T-helper 1 cell treated with Interleukin-12 subunit alpha and Interleukin-12 subunit beta and Interleukin-4 antibody, amounts not matched to agents 30 ng/mL and 1 ng/mL, for 36 hours (primary cell): ENCODE measurements at regions not wholly inside any gene's neighbourhood (a gene's known extent, or its start where the extent isn't known, plus 50 kb on each side); places are given as distances from the start of the nearest gene placed in this dataset.

ENCODE experiments used
- intact Hi-C: fragments of 100-400 bp; cut with micrococcal nuclease; formaldehyde crosslinking; loops from one replicate; pipeline ENCODE4 v1.15.1; 2024

DNA sequence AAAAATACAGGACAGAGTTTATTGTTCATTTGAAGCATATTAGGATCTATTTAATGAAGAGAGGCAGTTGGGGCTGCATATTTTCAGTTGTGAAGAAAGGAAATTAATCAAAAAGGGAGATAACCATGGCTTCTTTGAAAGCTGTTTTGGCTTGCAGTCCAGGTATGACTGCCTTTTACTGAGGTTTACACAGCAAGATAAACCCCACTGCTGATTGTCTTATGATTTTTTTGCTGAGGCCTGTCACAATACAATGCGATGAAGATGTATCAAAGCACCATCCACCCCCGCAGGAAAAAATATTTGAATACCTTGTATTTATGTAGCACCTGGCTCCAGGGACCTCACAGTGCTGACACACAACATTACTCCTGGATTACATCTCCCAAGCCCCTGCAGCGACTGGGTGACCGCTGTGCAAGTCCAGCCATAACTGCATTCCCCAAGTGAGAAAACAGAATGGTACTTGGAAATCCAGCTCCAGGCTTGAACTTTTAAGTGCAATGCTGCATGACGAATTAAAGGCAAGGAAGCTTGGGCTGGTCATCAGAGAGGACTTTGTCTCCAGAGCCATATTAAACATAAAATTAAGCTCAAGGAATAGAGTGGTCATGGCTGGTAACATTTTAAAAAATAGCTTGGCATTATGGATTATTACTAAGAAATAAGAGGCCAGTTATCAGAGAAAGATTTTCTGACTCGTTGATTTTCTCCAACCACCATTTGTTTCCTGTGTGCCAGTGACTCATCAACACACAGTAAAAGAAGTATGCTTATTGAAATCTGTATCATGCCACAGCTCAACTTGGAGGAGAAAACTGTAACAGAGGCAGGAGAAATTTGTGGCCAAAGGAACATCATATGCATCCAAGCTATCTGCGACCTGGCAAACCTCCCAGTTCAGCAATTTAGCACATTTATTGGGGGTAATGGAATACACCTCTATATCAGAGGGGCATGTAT is 374.2 kb downstream of the MAN2A1 start:
- intact Hi-C loops: no loop called here

DNA sequence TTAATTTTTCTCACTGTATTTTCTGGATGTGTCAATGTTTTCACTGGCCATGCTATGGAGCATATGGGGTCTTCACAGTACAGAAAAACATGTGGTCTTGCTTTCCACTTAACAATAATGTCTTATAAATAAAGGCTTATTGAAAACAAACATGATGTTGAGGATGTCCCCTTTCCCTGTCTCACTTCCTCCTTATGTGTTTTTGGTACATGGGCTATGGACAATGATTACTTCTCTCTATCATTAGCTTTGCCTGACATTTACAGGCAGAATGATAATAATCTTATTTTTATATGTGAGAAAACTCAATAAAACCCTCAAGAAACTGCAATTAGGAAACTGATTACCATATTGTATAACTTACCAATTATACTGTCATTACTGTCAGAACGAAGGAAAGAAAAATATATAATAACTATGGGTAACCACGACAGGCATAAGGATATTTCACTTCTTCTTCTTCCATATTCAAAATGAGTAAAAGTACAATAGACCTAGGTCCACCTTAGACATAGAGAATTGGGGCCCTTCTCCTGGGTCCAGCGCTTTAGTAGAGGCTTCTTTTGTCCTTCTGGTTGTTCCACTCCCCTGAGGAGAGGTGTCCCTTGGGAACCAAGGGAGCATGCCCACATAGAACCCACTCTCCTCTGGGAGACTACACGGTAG is 375.0 kb downstream of the MAN2A1 start:
- intact Hi-C loops: no loop called here

DNA sequence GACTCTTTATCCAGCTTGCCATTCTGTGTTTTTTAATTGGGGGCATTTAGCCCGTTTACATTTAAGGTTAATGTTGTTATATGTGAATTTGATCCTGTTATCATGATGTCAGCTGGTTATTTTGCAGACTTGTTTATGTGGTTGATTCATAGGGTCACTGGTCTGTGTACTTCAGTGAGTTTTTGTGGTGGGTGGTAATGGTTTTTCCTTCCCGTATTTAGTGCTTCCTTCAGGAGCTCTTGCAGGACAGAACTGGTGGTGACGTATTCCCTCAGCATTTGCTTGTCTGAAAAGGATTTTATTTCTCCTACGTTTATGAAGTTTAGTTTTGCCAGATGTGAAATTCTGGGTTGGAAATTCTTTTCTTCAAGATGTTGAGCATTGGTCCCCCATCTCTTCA is 381.1 kb downstream of the MAN2A1 start:
- intact Hi-C loops: no loop called here

DNA sequence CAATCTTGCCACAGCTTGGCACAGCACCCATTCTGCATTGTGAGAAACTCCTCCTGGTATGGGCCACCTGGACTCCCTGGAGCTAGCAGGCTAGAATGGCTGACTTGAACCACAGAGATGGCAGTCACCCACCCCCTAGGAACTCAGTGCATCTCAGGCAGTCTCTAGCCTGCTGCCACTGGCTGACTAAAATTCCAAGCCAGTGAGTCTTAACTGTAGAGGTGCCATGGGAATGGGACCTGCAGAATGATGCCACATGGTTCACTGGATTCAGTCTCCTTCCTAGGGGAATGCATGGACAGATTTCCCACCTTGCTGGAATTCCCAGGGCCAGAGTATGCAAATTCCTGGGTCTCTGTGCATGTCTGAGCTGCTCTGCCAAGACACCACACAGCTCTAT is 382.9 kb downstream of the MAN2A1 start:
- intact Hi-C loops: no loop called here

DNA sequence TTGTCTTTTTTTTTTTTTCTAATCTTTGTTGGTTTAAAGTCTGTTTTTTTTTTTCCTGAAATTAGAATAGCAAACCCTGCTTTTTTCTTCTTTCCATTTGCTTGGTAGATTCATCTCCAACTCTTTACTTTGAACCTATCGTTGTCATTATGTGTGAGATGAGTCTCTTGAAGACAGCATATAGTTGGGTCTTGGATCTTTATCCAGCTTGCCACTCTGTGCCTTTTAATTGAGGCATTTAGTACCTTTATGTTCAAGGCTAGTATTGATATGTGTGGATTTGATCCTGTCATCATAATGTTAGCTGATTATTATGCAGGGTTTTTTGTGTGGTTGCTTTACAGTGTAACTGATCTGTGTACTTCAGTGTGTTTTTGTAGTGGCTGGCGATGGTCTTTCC is 383.8 kb downstream of the MAN2A1 start:
- intact Hi-C loops: no loop called here

DNA sequence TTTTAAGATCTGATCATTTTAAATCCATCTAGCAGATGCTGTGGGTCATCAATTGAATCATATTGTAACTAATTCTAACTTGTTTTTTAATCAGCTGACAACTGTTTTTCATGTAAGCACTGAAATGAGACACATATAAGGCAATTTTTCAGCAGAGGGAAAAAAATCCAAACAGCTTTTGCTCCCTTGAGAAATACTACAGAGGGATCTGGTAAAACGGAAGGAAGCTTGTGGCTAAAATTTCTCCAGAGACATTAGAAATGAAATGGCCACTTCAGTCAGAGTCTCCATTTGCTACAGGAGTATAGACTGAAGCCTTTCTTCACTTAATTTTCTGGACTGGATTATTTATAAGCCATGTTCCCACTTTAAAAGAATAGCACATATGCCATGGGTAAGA is 385.9 kb downstream of the MAN2A1 start:
- intact Hi-C loops: no loop called here

DNA sequence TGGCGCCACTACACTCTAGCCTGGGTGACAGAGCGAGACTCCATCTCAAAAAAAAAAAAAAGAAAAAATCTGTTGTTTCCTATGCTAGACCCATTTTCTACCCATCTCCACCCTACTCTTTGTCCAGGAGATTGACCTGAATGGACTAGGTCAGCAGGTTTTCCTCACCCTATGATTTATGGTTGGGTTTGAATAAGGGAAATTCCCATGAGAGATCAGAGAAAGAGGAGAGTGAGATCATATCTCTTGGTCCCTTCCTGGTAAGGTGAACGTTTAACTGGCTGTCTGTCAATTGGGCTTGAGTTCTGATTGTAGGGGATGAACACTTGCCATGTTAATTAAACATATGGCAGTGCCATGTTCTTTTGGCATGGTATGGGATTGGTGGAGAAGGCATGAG is 387.4 kb downstream of the MAN2A1 start:
- intact Hi-C loops: no loop called here

DNA sequence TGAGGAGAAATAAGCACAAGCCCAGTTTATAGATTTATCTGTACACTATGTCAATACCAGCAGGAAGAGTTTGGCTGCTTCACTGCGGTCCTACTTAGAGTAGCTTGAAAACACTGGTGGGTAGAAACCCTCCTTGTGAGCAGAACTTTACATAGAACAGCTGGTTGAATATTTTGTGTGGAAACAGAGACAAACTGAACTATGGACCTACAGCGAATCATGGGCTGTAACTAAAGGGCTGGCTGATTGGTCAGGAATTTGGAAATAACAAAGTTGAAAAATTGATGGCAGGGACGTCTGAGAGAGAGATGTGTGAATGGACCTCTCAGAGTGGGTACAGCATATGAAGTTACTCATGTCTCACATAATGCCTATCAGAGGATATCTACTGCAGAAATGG is 392.5 kb downstream of the MAN2A1 start:
- intact Hi-C loops: loop anchor here (10.0 kb wide), 3 partner anchors 667 to 1337 kb away; partner anchors contain the start of gene FER

DNA sequence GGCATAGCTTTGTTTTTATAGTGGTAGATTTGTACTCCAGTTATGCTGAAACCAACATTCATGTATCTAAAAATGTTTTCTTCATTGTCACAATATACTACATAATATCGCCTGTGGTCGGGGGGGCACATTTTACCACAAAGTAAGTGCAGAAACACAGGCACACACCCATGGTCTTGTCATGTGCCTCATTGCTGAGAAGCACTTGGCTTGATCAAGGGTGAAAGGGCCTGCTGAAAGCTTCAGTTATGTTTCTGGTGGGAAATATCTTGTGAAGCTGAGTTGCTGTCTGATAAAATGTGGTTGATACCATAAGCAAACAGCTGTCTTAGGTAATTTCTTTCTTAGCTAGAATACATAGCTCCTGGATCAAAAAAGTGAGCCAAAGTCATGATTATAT is 393.1 kb downstream of the MAN2A1 start:
- intact Hi-C loops: loop anchor here (10.0 kb wide), 3 partner anchors 668 to 1338 kb away; partner anchors contain the start of gene FER

DNA sequence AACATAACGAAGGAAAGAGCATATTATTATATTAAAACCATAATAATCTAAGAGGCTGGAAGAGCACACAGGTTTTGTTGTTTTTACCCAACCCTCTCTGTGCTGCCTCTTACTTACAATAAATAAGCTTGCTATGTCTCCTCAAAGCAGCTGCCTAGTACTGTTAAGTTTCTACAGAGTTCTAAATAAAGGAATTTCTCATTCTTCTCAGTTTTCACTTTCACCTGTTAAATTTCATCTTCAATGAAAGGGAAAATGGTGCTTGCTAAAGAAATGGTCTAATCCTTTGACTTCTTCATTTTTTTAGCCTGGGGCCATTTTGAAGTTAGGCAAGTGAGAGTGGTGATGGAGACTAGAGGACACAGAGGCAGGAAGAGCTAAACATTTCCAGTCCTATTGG is 396.1 kb downstream of the MAN2A1 start:
- intact Hi-C loops: loop anchor here (2.0 to 10.0 kb wide), 7 partner anchors 21 to 1341 kb away; partner anchors contain the start of gene FER

DNA sequence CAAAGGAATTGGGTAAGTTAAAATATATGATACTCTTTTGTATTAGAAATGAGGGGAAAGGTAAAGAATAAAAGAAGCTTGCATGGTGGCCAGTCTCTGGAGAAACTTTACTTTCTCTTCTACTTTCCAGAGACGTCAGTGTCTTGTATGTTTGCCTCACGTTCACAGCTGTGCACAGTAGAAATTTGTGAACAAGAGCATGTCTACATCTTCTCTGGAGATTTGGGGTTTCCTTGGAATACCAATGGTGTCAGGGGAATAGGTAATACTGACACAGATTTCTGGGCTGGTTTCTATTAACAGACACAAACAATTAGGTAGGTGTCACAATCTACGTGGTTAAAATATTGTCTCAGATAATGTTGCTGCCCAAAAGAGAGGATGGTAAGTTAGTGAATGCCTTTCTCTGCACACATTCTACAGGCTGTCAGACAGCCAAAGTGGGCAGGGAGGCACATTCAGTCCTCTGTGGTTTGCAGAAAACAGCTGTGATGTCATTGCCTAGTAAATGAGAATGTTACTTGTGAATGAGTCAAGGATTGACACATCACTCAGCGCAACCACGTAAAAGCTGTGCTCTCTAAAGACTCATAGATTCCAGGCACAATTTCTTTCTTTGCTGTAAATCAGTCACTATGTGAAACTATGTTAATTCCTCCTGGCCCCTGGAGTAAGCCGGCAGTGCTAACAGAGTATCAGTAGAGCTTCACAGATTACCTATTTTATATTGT is 397.1 kb downstream of the MAN2A1 start:
- intact Hi-C loops: loop anchor here (1.0 to 10.0 kb wide), 9 partner anchors 20 to 1342 kb away; partner anchors contain the start of genes FER and MAN2A1

DNA sequence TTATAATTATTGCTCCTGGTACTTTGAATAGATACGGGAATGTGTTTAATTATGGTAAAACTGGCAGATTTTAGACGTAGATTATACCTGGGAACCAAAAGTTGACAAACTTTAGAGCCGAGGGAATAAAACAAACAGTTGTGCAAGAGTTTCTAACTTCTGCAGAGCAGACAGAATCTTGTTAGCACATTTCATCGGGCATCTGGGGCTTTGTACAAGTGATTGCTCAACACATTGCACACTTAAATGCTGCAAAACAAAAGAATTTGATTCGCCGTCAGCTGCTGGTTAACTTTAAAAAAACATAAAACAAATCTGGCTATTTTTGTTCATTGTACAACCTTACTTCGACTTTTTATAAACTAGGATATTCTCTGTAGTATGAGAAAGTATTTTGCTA is 398.1 kb downstream of the MAN2A1 start:
- intact Hi-C loops: loop anchor here (1.0 to 10.0 kb wide), 9 partner anchors 19 to 1343 kb away; partner anchors contain the start of genes FER and MAN2A1

DNA sequence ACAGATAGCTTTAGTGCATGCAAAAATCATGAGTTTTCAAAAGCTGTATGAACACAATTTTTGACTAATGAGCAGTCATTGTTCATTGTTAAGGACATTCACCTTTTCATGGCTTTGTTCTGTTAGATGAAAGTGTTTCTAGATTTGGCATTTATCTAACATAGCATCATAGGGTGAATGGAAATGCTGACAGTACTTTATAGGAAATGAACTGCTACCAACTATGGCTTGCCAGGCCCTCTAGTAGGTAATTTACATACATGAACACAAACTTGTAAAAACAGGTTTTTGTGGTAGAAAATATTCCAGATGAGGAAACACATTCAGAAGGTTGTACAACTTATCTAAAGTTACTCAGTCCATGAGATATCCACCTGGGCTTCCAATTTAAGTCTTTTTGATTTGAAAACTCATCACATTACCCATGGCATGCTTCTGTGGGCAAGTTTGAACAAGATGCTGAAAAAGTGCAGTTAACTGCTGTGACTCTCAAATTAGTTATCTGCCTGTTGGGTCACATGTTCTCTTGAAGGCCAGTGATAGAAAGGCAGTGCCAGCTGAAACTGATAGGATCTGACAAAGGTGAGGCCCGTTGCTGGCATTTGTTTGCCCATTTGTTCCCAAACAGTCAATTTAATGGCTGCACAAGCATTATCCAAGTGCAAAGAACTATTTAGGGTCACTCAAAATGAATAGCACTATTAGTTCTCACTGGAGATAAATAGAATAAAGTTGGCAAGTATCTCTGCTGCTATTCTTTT is 399.1 kb downstream of the MAN2A1 start:
- intact Hi-C loops: loop anchor here (5.0 to 10.0 kb wide), 6 partner anchors 167 to 1344 kb away; partner anchors contain the start of gene FER

DNA sequence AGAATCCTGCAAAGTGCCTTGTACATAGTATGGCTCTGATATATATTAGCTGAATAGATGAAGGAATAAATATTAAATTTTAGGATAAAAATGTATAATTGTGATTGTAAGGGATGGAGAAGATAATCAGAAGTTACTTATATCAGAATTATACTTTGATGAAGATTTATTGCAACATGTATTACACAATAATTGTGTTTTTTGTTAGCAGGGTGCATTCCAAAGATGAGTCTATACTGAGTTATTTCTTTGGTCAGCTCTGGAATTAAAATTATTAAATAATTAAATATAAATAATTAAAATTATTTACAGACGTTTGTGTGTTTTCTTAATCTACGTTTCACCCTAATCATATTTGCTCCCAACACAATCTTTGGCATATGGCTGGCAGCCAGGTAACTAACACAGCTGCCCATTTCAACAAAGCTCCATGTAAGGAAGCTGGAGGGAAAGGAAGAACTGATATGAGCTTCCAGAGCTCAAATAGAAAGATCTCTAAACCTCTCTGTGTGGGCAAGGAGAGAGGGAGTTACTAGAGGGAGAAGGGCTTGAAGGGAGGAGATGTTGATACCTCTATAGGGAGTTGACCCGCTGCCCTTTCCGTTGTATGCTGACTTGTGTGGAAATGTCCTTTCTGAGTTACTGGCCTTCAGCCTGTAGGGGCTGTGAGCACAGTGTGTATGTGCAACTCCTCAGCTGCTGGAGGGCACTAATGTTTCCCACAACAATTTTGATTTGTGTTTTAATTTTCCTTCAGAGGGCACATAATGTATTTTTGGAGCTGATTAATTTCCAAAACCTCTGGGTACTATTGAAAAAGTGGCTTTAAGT is 403.4 kb downstream of the MAN2A1 start:
- intact Hi-C loops: no loop called here

DNA sequence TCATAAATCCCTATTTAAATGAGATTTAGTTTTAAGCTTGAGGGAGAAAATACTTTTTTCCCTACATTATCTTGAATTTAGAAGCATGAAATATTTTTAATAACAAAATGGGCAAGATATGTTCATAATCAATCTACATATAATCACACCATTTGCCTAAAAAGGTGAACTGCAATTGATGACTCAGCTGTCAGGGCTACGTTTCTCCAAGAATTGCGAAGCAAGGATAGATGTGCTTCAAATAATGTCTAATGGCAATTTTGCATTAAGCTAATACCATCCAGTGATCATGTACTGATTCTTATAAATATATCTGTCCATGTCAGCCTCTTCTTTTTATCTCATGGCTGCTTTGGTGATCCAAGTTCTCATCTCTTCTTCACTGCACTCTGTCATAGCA is 404.4 kb downstream of the MAN2A1 start:
- intact Hi-C loops: no loop called here

DNA sequence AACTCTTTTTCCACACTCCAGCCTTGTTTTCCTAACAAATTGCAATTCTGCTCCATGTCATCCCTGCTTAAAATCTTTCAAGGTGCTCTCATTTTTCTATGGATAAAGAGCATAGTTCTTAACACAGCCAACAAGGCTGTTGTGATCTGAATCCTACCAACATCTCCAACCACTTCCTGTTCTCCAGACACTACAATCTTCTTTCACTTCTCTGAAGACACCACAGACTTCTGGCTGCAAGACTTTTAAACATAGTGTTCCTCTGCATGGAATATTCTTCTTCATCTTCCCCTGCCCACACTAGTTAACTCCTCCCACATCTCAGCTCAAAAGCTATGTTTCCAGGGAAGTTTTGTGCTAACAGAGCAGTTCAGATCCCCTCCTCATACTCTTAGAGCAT is 404.8 kb downstream of the MAN2A1 start:
- intact Hi-C loops: no loop called here

DNA sequence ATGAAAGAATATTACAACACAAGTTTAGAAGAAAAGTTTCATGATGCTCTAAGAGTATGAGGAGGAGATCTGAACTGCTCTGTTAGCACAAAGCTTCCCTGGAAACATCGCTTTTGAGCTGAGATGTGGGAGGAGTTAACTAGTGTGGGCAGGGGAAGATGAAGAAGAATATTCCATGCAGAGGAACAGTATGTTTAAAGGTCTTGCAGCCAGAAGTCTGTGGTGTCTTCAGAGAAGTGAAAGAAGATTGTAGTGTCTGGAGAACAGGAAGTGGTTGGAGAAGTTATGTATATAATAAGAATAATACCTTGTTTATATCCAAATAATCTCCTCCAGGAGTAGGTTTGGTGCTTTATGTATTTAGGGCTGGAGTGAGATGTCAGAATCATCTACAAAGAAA is 406.7 kb downstream of the MAN2A1 start:
- intact Hi-C loops: no loop called here

DNA sequence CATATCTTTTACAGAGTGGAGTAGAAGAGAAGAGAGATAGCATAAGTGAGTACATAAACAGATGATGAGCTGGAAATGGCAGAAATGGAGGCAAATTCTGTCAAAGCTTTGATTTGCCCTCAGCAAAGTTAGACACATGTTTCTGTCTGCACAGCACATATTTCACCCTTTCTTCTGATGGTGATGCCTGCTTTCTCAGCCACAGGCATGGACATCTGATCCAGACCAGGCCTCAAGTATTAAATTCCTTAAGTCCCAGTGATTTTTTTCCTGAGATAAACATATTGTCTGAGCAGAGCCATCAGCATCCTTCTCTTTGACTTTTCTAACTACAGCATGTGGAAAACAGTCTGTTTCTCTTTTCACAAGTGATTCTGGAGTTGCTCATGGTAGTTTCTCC is 409.8 kb downstream of the MAN2A1 start:
- intact Hi-C loops: no loop called here

DNA sequence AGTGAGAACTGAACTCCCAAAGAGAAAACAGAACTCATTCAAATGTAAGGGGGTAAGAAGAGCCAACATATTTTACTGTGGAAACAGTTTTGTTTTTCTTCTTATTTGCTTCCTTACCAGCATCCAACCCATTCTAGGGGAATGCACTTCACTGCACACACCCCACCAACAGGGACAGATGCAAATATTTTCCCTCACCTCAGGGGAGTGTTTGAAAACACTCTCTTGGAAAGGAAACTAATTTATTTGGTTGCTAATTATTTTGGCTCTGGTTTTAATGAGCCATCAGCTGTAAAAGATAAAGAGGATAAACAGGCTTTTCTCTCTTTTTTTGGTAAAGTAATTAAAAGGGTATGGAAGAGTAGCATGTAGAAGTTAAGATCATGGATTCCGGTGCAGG is 413.4 kb downstream of the MAN2A1 start:
- intact Hi-C loops: no loop called here
